HepG2 (cell line): ENCODE measurements at regions not wholly inside any gene's neighbourhood (a gene's known extent, or its start where the extent isn't known, plus 50 kb on each side); places are given as distances from the start of the nearest gene placed in this dataset.

Experiments
- TF ChIP-seq, protein P1 (sequence below): sonication (generic); formaldehyde crosslinking; IDR thresholded peaks from 2 replicates; pipeline ENCODE4 v1.9.0; 2021; ENCODE audit warnings: mild to moderate bottlenecking, missing genetic modification reagents
- TF ChIP-seq, protein P2 (sequence below): sonication (generic); formaldehyde crosslinking; IDR thresholded peaks from 2 replicates; pipeline ENCODE4 v1.5.0; 2020; ENCODE audit warnings: mild to moderate bottlenecking, missing genetic modification reagents, moderate library complexity

DNA sequence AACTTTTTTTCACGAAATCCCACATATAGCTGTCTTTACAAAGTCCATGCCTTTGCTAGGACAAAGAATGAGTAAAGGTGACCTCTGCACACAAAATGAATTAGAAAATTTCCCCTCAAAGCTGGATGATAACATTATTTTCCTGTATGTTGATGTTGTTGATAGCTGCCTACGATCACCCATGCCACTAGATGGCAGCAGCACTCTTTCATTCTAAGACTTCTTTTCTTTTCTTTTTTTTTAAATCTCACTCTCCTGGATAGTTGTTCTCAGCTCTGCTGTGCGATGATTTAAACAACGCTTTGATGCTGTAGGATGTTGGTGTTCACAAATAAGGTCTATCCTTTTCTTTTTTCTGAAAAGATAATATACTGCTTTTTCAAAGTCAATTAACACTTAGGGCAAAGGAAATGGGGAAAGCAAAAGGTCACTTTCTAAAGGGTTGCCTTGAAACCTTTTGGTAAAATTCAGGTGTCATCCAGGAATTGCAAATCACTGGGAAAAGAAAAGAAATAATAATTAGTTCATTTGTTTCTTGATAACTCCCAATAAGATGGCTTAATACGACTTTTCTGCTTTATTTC is 266.8 kb downstream of the C4orf33 start:
- TF ChIP-seq, protein P1, sequence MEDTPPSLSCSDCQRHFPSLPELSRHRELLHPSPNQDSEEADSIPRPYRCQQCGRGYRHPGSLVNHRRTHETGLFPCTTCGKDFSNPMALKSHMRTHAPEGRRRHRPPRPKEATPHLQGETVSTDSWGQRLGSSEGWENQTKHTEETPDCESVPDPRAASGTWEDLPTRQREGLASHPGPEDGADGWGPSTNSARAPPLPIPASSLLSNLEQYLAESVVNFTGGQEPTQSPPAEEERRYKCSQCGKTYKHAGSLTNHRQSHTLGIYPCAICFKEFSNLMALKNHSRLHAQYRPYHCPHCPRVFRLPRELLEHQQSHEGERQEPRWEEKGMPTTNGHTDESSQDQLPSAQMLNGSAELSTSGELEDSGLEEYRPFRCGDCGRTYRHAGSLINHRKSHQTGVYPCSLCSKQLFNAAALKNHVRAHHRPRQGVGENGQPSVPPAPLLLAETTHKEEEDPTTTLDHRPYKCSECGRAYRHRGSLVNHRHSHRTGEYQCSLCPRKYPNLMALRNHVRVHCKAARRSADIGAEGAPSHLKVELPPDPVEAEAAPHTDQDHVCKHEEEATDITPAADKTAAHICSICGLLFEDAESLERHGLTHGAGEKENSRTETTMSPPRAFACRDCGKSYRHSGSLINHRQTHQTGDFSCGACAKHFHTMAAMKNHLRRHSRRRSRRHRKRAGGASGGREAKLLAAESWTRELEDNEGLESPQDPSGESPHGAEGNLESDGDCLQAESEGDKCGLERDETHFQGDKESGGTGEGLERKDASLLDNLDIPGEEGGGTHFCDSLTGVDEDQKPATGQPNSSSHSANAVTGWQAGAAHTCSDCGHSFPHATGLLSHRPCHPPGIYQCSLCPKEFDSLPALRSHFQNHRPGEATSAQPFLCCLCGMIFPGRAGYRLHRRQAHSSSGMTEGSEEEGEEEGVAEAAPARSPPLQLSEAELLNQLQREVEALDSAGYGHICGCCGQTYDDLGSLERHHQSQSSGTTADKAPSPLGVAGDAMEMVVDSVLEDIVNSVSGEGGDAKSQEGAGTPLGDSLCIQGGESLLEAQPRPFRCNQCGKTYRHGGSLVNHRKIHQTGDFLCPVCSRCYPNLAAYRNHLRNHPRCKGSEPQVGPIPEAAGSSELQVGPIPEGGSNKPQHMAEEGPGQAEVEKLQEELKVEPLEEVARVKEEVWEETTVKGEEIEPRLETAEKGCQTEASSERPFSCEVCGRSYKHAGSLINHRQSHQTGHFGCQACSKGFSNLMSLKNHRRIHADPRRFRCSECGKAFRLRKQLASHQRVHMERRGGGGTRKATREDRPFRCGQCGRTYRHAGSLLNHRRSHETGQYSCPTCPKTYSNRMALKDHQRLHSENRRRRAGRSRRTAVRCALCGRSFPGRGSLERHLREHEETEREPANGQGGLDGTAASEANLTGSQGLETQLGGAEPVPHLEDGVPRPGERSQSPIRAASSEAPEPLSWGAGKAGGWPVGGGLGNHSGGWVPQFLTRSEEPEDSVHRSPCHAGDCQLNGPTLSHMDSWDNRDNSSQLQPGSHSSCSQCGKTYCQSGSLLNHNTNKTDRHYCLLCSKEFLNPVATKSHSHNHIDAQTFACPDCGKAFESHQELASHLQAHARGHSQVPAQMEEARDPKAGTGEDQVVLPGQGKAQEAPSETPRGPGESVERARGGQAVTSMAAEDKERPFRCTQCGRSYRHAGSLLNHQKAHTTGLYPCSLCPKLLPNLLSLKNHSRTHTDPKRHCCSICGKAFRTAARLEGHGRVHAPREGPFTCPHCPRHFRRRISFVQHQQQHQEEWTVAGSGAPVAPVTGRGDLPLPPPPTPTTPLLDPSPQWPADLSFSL: no peak
- TF ChIP-seq, protein P2, sequence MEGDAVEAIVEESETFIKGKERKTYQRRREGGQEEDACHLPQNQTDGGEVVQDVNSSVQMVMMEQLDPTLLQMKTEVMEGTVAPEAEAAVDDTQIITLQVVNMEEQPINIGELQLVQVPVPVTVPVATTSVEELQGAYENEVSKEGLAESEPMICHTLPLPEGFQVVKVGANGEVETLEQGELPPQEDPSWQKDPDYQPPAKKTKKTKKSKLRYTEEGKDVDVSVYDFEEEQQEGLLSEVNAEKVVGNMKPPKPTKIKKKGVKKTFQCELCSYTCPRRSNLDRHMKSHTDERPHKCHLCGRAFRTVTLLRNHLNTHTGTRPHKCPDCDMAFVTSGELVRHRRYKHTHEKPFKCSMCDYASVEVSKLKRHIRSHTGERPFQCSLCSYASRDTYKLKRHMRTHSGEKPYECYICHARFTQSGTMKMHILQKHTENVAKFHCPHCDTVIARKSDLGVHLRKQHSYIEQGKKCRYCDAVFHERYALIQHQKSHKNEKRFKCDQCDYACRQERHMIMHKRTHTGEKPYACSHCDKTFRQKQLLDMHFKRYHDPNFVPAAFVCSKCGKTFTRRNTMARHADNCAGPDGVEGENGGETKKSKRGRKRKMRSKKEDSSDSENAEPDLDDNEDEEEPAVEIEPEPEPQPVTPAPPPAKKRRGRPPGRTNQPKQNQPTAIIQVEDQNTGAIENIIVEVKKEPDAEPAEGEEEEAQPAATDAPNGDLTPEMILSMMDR (CRISPR knock-in tag): peak; percentile 78
